Mucosa of gallbladder (tissue), 1 donor: ENCODE measurements at regions not wholly inside any gene's neighbourhood (a gene's known extent, or its start where the extent isn't known, plus 50 kb on each side); places are given as distances from the start of the nearest gene placed in this dataset.

Experiments used
- DNase-seq: peaks from one replicate; pipeline ENCODE4 v3.0.0-alpha.2; 2020; ENCODE audit warnings: low spot score
- donor health status: DM: no; HTN: no; CAD: no.

- DNase-seq: no peak
Observed at GRCh38 chr16:11473728-11474127, 113.0 kb downstream of the LITAF start.

- no peak for DNase-seq
Observed at GRCh38 chr16:11474617-11475291, 112.0 kb downstream of the LITAF start.

- no peak for DNase-seq
Observed at GRCh38 chr16:11475896-11476630, 110.7 kb downstream of the LITAF start.

GRCh38 chr16:11476676-11477075, 110.0 kb downstream of the LITAF start:
- DNase-seq: no peak

- DNase-seq: no peak
Observed at GRCh38 chr16:11478431-11479119, 108.1 kb downstream of the LITAF start.

GRCh38 chr16:11479916-11480315, 106.8 kb downstream of the LITAF start:
- no peak for DNase-seq

GRCh38 chr16:11480634-11481033, 106.1 kb downstream of the LITAF start:
- DNase-seq: no peak

GRCh38 chr16:11481987-11482386, 104.7 kb downstream of the LITAF start:
- no peak for DNase-seq

- no peak for DNase-seq
Observed at GRCh38 chr16:11482946-11483748, 103.6 kb downstream of the LITAF start.

GRCh38 chr16:11484691-11485258, 101.9 kb downstream of the LITAF start:
- DNase-seq: no peak

GRCh38 chr16:11485676-11486075, 101.0 kb downstream of the LITAF start:
- DNase-seq: no peak

- DNase-seq: no peak
Observed at GRCh38 chr16:11487289-11487688, 99.4 kb downstream of the LITAF start.

- no peak for DNase-seq
Observed at GRCh38 chr16:11488304-11488703, 98.4 kb downstream of the LITAF start.

GRCh38 chr16:11491524-11491923, 95.2 kb downstream of the LITAF start:
- DNase-seq: no peak

- no peak for DNase-seq
Observed at GRCh38 chr16:11492808-11493530, 93.8 kb downstream of the LITAF start.

- no peak for DNase-seq
Observed at GRCh38 chr16:11493531-11493929, 93.2 kb downstream of the LITAF start.

GRCh38 chr16:11494029-11494428, 92.7 kb downstream of the LITAF start:
- no peak for DNase-seq

GRCh38 chr16:11494433-11494832, 92.3 kb downstream of the LITAF start:
- DNase-seq: no peak

- DNase-seq: no peak
Observed at GRCh38 chr16:11495066-11495407, 91.7 kb downstream of the LITAF start.
